Stimulated activated CD8-positive, alpha-beta memory T cell treated with anti-CD3 and anti-CD28 coated beads, Interleukin-4, amount 100 ng/mL, for 24 hours (primary cell): ENCODE measurements at regions not wholly inside any gene's neighbourhood (a gene's known extent, or its start where the extent isn't known, plus 50 kb on each side); places are given as distances from the start of the nearest gene placed in this dataset.
"Not testable (repeated sequence)": the region's sequence is repeated elsewhere in the genome, so short reads cannot be mapped to it uniquely, and the experiment has no call there.

Source experiments
- DNase-seq: peaks from one replicate; pipeline ENCODE4 v3.0.0-alpha.2; 2020; ENCODE audit warnings: low read depth

DNA sequence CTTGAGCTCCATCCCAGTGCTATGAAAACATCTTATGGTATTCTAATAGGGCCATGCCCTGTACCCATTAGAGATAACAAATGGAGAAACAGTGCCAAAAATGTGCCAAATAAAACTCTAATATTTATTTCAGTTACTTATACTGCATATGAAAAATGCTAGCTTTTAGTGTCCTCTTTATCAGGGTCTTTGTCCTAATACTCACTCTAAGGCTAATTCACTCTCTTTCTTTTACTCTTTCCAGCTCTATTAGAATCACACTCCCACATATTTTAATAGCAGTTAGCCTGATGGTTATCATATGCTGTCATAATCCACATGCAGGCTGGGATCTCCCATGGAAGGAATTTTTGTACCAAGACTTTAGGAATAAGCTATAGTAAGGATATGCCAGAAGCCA is 408.4 kb downstream of the ETV1 start:
- DNase-seq: no peak

DNA sequence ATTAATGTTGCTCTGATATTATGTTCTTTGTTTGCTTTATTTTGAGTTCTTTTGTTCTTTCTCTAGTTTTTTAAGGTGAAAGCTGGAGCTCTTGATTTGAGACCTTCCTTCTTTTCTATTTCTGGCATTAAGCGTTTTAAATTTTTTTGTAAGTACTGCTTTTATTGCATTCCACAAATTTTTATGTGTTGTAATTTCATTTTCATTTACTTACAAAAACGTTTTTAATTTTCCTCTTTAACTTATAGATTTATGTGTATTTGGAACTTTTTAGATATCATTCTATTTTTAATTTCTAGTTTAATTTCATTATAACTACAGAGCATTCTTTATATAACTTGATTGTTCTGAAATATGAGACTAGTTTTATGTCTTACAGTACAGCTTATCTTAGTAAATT is 395.6 kb downstream of the ETV1 start:
- no peak for DNase-seq

DNA sequence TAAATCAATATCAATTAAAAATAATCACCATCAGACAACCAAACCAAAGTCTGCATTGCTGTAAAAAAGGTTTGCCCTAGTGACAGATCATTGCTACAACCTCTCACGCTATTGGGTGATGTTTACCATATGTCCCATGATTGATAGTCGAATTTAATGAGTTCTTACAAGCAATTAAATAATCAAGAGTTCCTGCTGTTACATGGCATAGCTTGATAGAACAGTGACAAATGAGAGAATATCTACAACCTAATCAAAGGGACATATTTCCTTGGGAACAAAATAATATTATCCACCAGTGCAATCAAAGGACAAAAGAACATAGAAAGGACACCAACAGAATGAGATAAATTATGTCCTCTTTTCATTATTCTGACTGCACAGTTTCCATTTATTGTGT is 387.4 kb downstream of the ETV1 start:
- DNase-seq: no peak

DNA sequence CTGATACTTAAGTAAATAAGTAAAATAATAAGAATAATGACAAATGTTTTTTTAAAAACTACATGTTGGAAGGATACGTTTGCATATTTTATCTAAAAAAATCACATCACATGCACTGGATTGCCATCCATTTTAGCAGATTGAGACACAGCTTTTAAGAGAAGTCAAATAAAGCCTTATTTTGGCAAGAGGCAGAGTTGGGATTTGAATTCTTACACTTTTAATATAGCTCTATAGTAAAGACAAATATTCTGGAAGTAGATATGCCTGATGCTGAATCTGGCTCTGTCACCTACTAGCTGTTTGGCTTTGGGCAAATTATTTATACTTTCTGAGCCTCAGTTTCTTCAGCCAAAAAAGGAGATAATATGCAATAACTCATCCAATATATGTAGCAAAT is 386.4 kb downstream of the ETV1 start:
- DNase-seq: no peak

DNA sequence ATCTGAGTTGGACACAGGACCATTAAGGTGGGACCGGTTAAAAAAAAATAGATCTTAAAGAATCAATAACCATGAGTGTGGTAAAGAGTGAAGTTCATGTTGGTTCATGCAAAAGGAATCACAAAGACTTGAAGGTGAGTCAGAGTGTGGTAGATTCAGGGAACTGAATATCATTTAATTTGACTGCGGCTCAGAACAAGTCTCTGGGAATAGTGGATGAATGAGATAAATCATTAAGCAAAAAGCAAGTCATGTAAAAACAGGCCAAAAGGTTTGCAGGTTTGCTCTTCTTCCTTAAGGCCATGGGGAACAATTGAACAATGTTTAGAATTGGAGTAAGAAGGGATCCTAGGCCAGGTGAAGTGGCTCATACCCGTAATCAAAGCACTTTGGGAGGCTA is 385.8 kb downstream of the ETV1 start:
- DNase-seq: no peak

DNA sequence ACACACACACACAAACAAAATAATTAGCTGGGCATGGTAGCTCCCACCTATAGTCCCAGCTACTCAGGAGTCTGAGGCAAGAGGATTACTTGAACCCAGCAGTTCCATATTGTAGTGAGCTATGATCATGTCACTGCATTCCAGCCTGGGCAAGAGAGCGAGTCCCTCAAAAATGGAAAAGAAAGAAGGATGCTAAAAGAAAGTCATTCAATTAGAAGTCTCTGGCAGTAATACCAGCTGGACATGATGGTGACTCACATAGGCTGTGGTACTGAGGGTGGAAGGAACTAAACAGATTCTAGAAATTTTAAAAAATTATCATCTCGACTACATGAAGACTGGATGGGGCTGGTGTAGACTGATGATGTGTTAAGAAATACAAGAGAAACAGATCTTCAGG is 385.3 kb downstream of the ETV1 start:
- DNase-seq: no peak

DNA sequence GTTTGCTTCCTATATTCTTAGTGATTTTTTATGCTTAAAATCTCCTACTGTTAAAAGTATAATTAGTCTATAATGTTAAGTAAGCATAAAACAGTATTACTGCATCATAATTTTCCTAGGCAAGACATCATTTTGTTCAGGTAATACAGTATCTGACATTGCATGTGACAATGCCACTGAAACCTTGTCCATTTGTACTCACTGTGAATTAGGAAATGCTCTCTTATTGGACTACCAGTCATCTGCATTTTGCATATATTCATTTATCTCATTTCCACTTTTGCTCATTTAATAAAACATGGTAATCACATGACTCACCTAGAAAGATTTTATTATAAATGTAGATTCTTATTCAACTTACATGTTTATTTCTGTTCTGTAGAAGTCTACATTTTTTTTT is 379.1 kb downstream of the ETV1 start:
- no peak for DNase-seq

DNA sequence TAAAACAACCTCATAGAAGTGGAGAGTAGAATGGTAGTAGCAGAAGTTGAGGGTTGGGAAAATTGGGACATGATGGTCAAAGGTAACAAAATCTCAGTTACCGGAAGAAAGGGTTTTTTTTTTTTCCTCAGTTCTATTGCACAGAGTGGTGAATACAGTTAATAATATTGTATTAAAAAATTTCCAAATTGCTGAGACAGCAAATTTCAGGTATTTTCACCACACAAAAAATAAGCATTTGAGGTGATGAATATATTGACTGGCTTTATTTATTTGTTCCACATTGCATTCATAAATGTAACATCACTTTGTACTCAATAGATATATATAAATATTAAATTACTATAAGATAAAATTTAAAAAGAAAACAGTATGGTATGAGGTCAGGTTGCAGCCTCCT is 373.8 kb downstream of the ETV1 start:
- DNase-seq: no peak

DNA sequence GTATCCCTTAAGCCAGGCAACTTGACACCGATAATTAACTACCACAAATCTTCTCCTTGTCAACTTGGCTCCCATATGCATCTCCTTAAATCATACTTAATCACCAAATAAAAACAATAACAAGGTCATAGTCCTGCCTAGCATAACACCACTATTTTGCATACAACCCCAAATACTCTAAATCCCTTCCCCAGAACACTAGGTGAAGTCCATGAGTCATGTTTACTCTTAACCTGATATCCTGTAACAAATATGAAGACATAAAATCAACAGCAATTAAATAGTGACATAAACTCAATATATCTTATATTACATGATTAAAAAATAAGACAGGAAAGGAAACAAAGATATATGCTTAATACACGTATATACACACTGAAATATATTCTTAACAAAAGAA is 362.0 kb downstream of the ETV1 start:
- DNase-seq: no peak

DNA sequence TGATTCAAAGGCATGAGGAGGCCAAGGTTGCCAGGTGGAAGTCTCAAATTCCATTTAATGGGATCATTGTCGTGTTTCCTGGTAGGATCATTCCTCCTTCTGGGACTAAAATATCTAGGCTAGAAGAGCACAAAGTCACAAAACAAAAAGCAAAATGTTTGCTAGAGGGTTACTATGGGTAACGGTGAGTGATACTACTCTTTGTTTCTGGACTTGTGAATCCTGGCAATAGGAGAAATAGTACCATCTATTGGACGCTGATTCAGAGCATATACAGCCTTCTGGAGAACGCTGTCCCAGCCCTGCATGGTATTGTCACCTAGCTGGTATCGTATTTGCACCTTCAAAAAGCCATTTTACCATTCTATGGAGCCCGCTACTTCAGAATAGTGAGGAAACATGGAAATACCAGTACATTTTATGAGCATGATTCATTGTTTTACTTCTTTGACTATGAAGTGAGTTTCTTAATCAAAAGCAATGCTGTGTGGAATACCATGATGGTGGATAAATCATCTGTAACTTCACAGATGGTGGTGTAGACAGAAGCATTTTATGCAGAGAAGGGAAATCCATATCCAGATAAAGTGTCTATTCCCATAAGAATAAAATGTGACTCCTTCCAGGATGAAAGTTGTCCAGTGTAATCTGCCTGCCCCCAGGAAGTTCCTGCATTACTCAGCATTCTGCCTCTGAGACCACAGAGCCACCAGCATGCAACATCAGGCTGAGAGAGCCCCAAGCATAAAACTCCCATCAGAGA is 361.0 kb downstream of the ETV1 start:
- DNase-seq: no peak

DNA sequence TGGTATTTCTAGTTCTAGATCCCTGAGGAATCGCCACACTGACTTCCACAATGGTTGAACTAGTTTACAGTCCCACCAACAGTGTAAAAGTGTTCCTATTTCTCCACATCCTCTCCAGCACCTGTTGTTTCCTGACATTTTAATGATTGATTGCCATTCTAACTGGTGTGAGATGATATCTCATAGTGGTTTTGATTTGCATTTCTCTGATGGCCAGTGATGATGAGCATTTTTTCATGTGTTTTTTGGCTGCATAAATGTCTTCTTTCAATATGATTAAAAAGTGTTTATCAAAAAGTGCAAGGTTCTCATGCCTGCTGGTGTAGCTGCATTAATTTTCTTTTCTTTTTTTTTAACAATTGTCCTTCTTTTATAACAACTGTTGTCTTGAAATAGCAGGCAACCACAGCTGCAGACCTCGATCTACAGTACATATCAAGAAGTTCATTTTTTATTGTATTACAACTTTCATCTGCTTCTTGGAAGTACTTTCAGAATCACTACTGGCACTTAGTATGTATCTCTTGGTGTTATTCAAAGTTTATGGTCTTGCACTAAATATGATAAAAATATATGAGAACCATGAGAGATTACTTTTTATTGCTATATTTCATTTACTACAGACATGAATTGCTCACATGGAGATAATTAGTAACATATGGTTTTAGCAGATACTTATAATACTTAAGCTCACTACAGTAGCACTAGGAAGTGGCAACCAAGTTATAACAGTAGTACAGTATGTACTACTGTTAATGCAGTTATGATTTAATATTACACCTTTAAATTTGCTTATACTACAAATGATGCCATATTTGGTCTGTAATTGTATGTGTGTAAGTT is 358.0 kb downstream of the ETV1 start:
- DNase-seq: not testable (repeated sequence)

DNA sequence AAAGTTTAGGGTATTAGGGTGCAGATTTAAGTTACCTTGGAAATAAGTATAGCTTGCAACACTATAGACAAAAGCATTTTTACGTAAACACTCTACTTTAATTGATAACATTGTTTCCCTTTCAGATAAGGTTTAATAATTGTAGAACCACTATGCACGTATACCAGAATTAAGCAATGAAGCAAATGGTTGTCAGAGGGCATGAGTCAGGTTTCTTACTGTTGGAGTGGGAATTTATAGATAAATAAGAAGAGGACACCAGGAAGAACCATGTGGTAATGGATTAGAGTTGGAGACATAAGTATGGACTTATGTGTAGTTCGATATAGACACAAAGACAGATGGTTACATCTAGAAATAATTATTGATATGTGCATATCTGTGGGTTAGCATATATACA is 355.6 kb downstream of the ETV1 start:
- no peak for DNase-seq

DNA sequence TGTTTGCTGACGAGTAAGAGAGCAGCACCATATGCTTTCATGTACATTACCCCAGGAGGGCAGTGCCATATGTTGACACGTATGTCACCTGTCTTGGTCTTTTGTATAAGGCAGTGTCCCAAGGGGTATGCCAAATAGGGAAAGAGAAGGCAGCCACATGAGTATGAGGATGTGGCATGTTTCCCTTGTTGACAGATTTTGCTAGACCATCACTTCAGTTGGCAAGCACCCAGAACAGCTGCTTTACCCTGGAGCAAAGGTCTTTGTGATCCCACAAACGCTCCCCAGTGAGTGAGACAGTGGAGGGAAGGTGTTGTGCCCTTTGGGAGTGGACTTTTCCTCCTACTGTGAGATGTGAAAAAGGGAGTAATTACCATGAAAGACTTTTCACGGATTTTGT is 350.1 kb downstream of the ETV1 start:
- no peak for DNase-seq

DNA sequence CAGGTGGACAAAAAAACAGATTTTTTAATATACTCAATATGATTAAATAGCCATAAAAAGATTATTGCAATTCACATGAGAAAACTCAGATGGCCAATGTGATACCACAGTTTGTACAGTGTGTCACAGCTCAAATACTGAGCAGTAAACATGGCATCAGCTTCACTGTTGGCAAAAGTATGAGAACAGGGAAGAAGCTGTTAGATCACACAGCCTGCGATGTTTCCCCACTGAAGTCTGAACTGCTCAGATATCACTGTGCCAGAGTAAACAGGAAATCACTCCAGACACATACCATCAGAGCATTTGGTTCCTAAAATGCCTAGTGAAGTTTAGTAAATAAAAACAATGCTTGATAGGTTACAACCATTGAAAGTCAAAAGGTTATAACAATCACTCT is 347.8 kb downstream of the ETV1 start:
- DNase-seq: no peak

DNA sequence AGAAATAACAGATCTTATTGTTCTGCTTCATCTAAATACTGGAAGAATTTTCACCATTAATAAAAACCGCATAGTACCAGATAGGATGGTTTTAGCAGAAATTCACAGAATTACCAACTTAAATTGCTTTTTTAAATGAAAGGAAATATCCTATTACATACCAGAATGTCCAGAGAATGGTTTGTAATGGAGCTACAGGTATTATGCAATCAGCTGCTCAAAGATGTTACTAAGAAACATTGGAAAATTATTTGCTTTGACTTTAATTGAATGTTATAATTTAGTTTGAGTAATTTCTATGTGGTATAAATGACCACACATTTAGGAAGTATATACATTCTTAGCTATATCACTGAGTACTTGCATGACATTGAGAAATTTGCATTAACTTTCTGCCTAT is 338.3 kb downstream of the ETV1 start:
- no peak for DNase-seq

DNA sequence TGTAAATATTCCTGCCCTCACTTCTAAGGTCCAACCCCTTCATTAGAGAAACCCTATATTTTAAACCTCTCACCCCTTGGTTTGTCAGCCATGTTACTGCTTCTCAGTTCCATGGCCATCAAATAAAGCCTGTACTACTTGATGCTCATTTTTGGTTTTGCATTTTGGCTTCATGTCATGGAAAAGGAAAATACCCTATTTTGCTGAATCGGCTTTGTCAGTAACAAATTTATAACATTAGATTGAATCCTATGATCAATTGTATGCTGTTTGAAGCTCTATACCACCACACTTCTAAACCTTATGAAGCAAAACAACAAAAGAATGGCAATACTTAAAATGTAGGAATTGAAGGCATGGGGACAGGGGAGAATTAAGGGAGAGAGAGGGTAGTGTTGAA is 333.1 kb downstream of the ETV1 start:
- DNase-seq: no peak

DNA sequence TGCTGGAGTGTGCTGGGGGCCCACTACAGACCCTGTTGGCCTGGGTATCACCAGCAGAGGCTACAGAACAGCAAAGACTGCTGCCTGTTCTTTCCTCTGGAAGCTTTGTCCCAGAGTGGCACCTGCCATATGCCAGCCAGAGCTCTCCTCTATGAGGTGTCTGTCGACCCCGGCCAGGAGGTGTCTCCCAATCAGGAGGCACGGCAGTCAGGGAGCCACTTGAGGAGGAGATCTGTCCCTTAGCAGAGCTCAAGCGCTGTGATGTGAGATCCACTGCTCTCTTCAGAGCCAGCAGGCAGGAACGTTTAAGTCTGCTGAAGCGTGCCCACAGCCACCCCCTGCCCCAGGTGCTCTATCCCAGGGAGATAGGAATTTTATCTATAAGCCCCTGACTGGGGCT is 316.2 kb downstream of the ETV1 start:
- DNase-seq: no peak

DNA sequence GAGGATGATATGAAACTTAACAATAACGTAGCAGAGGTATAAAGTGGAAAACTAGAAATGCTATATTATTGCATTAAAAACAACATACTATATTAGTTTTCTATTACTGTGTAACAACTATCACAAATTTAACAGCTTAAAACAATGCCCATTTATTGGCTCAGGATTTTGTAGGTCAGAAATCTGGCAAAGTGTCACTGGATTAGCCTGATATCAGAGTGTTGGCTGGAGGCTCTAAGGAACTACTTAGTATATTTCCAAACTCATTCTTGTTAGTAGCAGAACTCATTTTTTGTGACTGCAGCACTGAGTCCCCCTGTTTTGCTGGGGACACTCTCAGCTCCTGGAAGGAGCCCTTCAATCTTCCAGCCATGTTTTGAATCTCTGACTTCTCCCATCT is 306.8 kb downstream of the ETV1 start:
- DNase-seq: no peak

DNA sequence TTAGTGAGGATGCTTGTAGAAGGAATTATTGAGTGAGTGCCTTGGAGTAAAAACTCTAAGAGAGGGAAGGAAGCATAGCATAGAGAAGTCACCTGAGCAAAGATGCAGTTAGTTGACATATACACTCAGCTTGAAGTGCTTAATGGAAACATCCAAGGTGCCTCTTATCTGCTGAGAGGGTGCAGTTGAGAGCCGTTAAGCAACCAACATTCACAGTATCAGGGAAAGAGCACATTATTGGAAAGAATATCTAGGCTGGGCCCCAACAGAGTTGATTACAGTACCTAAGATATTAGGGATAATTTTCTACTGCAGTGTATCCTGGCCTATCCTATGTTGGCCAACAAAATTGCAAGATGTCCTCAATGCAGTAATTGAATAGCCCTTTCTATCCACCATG is 302.0 kb downstream of the ETV1 start:
- no peak for DNase-seq

DNA sequence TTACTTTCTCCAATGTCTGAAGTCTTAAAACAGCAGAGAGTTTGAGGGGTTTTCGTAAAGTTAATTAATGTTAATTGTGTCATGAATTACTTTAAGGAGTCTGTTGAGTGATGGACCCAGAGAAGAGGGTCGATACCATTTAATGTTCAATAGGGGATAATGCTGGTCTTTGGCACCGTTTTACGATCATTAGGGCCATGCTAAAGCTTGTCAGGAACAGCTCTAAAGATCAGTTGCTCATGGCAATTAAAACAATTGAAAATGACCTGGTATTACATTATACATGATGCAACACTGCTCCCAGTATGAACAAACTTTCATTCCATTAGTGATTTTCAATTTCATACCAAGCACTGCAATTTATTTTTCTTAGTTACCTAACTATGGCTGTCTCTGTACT is 296.9 kb downstream of the ETV1 start:
- no peak for DNase-seq

DNA sequence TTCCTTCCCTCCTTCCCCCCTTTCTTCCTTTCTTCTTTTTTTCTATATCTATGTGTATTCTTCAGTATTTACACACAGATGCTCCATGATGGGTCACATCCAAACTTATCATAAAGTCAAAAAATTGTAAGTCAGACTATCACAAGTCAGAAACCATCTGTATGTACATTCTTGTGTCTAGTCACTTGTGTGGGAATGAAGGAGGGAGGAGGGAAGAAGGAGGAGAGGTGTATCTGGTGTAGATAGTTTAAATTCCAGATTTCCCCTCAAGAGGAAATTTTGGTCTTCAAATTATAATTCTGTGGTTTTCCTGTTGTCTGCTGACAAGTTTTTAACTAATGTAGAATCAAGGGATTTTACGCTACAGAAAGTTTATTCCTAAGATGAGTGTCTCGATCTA is 287.2 kb downstream of the ETV1 start:
- no peak for DNase-seq

DNA sequence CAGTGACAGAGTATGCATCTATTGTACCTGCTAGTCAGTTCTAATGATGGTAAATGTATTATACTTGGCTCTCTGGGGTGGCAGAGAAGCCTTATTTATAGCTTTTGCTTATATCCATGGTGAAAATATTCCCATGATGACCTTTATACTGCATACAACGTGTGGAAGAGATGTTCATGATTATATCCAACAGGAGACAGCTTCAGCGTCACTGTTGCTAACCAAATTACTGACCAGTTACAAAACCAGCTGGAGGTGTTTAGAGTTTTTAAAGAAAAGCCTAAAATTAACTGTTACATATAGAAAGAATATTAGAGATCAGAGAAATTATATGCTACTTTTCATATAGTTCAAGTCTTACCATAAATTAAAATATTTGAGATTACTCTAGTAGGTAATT is 280.8 kb downstream of the ETV1 start:
- DNase-seq: no peak

DNA sequence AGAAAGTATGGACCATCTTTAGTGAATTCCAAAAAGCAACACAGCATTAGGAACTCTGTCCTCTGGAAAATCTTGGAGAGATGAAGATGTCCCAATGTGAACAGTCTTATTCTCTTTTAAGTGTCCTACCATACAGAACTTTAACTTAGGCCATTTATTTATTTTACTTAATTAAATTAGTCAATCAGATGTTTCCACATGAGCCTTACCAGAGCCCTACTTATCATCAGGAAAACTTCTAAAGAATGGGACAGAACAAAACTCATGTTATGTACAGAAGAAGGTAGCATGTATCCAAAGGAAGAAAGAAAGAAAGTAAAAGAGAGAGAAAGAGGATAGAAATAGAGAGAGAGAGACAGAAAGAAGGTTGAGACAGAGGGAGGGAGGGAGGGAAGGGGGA is 276.4 kb downstream of the ETV1 start:
- DNase-seq: no peak

DNA sequence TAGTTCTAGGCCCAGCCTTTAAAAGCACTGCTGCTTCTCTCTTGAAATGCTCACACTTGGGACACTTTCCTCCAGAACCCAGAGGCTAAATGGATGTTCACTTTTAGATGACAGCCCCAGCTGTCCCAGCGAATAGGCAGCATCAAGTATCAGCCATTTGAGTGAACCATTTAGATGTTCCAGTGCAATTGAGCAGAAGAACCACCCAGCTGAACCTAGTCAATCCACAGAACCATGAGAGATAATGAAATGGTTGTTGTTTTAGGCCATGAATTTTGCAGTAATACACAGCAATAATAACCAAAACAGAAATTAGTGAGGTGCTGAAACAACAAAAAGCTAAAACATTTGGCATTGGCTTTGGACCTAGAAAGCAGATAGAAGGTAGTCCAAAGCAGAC is 273.9 kb downstream of the ETV1 start:
- no peak for DNase-seq
